HG03442 (cell line): ENCODE measurements at regions not wholly inside any gene's neighbourhood (a gene's known extent, or its start where the extent isn't known, plus 50 kb on each side); places are given as distances from the start of the nearest gene placed in this dataset.
A peak's percentile ranks its signal among the peaks of the same experiment; 100 is the strongest.
"Not testable (repeated sequence)": the region's sequence is repeated elsewhere in the genome, so short reads cannot be mapped to it uniquely, and the experiment has no call there.

ENCODE experiments used
- ATAC-seq: cut with Tn5 transposase; IDR thresholded peaks from one replicate; pipeline ENCODE4 v1.9.1; 2021; ENCODE audit warnings: mild to moderate bottlenecking, moderate library complexity; ENCODE audit not compliant: unreplicated experiment

DNA sequence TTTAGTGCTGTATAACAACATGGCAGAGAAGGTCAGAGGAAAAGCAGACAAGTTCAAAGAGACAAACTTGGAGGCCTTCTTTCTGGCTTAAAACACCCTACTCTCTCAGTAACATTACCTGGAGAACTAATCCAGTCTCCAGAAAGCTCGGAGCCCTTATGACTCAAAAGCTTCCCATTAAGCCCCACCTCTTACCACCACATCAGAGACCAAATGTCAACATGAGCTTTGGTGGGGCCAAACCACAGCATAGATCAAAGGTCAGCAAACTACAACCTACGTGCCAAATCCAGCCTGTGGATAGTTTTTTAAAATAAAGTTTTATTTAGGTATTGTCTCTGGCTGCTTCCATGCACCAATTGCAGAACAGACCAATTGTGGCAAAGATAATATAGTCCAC, 589.9 kb downstream of the DNAH5 start:
- ATAC-seq: no peak

DNA sequence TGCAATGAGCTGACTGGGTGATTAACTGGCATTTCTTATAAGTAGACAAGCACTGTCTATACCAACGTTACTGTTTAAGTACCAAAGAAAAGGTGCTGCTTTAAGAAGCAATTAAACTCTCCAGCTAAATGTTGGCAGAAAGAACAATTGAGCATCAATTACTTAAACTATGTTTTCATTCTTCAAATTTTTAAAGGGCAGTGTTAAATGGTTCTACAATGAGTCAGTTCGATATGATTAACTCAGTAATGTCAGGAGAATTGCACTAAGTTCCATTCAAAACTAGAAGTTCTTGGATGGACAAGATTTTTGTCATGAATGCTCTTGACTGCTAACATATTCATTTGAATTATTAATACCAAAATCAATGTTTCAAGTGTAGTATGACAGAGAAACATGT, 593.7 kb downstream of the DNAH5 start:
- no peak for ATAC-seq

DNA sequence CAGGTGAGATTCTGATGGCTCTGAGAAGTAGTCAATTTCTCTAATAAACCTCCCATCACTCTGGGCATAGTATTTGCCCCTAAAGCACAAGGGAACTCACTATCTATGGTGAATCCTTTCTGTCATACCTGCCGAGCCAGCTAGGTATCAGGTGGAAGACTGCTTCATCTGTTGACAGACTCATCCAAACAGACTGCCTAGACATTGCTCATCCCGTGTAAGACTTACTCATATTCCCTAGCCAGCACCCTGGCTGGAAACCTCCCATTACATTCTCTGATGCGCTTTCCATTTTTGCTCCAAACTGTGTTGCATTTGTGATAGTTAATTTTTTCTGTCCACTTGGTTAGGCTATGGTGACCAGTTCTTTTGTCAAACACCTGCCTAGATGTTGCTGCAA, 595.9 kb downstream of the DNAH5 start:
- ATAC-seq: no peak

DNA sequence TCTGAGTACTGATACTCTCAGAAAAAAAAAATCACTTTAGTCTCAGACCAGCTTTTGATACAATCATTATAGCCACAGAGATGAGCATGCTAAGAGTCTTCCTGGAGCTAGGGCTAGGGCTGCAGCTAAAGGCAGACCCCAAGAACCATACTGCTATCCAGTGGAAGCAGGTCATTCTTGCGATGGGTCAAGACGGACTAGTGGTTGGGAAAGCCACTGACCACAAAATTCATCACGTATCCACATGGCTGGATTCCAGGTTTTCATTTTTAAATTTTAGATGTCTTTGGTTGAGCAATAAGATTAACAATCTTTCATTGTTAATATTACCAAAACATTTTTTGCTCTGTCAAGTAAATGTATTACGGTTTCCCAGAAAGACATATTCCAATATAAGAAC, 598.1 kb downstream of the DNAH5 start:
- ATAC-seq: no peak

DNA sequence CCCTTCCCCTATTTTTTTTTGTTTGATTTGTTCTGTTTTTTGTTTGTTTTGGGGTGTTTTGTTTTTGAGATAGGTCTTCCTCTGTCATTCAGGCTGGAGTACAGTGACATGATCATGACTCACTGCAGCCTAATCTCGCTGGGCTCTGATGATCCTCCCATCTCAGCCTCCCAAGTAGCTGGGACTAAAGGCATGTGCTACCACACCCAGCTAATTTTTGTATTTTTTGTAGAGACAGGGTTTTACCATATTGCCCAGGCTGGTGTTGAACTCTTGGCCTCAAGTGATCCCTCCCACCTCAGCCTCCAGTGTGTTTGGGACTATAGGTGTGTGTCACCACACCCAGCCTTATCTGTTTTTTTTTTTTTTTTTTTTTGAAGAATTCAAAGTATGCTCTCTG, 605.4 kb downstream of the DNAH5 start:
- no peak for ATAC-seq

DNA sequence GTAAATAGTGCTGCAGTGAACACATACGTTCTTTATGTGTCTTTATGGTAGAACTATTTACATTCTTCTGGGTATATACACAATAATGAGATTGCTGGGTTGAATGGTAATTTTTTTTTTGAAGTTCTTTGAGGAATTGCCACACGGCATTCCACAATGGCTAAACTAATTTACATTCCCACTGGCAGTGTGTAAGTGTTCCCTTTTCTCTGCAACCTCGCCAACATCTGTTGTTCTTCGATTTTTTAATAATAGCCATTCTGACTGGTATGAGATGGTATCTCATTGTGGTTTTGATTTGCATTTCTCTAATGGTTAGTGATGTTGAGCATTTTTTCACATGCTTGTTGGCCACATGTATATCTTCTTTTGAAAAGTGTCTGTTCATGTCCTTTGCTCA, 609.5 kb downstream of the DNAH5 start:
- not testable (repeated sequence) for ATAC-seq

DNA sequence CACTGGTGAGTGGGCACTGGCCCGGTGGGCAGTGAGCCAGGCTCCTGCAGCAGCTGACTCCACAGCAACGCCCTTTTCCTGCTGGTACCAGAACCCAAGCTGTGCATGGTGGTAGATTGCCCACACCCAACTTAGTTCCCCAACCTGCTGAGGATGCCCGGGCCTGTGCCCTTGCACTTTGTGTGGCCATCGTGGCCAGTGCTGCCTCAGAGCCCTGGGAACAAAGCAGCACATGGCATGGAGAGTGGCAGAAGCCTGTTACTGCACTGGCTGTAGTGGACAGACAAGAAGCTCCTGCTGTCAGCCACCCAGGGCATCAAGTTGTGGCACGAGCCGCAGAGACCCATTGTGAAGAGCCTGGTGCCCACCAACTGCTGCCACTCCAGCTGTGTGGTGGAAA, 612.9 kb downstream of the DNAH5 start:
- no peak for ATAC-seq

DNA sequence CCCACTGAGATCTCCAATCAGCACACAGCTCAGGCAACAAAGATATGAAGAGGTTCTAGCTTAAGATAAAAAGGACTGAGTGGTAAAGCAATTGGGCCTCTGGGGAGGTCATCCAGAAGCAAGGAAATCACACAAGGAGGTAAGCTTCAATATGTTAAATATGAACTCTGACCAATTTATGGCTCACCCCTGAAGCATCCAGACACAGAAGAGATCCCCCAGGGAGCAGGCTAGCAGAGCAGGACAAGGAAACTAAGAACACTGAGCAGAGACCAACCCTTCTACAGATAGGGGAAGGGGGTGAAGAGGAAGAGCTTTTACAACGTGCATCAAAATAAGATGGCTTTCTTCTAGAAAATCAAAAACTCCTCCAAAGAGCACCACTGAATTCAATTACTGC, 616.2 kb downstream of the DNAH5 start:
- no peak for ATAC-seq

DNA sequence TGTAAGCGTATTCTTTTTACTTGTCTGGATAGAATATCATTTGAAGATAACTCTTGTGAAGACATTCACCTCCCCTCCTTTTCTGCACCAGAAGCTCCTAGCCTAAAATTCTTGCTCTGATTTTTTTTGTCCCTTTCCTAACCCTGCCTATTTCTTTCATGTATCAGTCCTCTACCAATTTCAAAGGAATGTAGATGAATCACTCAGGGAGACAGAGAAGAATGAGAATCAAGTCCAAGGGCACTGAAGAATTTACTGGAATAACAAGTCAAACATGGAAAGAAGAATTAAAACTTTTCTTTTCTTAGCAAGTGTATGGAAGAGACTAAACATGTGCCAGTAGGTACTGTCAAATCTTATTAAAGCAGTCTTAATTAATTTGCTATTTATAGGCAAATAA, 618.7 kb downstream of the DNAH5 start:
- no peak for ATAC-seq

DNA sequence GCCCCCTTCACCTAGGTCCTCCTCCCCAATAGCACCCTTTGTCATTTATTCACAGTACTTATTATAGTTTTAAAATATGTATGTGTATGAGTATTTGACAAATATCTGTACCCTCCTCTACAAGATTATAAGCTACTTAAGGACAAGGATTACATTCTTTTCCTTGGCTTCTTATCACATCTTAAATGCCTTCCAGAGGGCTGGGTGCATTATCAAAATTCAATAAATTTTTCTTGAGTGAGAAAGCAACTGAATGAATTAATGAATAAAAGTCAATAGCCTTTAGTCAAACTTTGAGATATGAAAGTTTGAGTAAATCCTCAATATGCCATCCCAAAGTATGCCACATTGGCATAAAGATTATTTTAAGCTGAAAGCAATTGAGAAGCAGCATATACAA, 621.7 kb downstream of the DNAH5 start:
- no peak for ATAC-seq

DNA sequence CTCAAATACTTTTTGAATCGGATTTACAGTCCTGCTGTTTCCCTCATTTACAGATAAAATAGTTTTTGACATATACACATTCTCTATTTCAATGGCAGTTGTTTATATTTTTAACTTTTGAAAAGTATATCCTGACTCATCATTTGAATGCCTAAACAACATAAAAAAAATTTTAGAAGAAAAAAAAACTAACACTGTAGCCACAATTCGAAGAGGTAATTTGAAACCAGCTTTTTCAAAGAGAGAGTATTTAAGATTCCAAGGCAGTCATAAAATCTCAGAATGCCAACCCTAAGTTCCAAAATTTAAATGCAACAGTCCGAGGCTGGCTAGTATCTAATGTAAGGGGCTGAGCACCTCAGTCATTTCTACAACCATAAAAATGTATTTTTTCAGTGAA, 626.8 kb downstream of the DNAH5 start:
- no peak for ATAC-seq

DNA sequence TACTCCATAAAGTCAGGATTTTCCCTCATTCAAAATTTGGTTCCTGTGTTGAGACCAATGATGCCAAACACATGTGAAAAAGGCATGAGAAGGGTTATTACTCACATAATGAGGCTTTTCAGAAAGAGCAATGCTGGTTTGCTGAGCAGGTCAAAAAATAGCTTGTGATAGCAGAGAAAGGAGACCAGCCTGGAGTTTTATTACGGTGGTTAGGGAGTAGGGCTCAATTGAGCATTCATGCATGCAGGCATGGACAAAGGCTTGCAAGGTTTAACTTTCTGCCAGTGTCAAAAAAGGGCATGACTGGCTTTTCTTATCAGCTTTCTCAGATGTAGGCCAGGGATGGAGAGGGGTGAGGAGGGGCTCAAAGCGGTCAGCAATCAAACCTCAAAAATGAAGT, 628.3 kb downstream of the DNAH5 start:
- no peak for ATAC-seq

DNA sequence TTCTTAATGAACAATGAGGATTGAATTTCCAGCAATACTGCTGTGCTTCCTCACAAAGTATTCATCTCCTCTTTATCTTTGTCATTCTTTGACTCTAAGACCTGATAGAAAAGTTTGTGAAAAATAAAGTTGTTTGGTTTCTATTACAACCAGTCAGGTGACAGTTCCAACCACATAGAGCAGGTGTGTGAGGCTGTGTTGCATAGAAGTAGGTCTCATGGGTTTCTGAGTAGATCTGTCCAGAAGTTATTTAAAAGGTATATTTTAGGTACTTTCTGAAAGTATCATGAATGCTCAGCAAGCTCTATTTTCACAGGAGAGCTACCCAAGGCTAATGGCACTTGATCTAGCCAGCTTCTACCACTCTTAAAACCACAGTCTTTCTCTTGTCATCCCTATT, 637.0 kb downstream of the DNAH5 start:
- ATAC-seq: no peak

DNA sequence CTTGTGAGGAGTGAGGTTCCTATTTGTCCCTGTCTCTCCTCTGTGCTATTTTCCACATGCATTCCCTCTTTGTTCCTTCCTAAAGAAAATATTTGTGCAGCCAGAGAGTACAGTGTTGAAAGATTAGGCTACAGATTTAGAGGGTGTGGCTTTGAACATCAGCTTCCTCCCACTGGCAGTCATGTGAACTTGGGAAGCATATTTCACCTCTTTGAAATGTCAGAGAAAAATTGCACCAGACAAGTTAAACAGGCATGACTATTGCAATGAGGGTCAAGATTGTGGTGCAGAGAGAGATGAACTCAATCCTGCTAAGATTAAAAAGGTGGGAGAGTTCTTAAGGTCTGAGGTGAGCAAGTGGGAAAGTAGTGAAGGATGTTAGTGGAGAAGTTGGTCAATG, 641.0 kb downstream of the DNAH5 start:
- ATAC-seq: no peak

DNA sequence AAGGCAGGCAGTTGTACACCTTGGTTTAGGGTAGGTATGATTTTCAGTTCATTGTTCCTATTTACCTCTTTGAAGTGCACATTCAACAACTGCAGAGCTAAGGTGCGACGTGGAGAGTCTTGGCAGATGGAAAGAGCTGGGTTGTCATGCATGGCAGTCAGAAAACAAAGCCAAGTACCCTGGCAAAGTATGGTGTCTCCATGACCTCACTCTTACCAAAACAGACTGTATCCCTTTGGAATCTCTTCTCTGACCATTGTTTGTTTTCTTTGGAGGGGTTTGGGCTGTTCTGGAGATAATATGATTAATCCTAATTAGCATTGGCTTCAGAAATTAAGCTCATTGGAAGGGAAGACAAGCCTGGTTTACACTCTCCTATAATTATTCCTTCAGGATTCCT, 665.7 kb downstream of the DNAH5 start:
- no peak for ATAC-seq

DNA sequence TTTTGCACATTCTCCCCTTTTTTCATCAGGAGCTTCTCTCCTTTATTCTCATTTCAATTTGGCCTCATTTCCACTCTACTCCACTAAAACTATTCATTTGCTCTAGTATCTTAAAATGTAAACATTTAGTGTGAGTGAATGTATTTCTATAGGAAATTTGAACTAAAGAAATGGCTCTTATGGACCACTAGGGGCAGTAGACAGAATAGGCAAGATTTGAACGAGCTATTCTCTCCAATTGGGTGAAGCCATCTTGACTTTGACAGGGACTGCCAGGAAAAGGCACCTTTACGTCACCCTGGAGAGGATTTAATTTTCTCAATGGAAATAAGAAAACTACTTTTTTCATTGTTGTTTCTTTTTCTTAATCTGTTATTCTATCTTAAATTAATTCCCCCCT, 666.3 kb downstream of the DNAH5 start:
- no peak for ATAC-seq

DNA sequence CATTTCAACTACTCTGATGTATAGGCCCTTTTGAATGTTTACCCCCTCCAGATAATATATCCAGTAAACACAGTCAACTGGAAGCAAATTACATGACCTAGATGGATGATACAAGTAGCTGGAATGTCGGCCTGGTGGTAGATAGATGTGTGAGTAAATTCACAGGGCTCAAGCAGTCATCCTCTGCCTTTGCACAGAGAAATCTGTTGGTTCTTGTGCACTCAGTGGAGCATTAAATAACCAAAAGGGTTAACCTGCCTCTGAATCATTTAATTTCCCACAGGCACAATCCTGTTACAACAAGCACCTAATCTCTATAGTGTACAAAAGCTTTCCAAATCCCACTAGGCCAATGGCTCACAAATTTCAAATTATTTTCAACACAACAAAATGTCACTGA, 668.3 kb downstream of the DNAH5 start:
- no peak for ATAC-seq

DNA sequence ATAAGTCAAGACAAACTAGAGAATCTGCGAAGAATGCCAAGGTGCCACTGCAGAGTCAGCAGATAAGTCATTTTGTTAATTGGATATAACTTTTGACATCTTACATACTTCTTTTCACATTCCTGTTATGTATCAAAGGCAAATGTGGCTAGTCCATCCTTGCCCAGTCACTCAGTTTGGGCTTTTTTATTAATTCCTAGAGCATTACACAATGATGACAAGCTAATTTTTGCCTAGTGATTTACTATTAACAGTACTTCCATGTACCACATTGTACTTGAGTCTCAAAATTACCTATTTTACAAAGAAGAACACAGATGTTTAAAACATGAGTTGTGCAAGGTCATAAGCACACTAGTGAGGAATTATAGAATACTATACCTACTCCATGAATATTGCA, 680.8 kb downstream of the DNAH5 start:
- ATAC-seq: no peak

DNA sequence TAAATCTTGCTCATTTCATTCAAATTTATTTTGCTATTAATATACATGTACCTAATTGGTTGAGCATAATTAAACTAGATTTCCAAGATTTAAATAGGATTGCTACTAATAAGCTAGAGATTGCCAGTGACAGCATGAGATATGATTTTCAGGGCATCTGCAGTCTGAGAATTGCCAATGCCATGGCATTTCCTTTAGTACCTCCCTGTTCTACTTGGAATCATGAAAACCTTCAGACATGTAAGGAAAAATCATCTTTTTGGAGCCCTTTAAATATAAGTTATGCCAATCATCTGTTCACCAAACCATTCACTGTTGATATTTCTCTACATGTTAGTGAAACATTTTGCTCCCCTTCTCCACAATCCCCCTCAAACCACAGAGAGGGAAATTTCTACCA, 691.4 kb downstream of the DNAH5 start:
- no peak for ATAC-seq

DNA sequence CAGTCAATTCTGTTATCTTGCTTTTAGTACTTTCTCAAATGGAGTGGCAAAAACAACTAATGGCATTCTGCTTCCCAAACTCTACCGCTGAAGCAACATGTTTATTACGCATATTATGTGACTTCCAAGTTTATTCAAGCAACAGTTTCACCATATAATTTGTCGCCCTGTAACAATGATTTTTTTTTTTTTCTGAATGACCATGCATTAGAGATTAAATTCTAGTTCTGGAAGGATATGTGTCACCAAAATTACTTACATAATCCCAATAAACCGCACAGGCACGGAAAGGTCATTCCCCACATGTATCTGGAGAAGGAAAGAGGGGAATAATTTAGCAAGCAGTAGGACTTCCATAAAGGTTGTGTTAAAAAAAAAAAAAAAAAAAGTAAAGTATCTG, 691.8 kb downstream of the DNAH5 start:
- ATAC-seq: no peak

DNA sequence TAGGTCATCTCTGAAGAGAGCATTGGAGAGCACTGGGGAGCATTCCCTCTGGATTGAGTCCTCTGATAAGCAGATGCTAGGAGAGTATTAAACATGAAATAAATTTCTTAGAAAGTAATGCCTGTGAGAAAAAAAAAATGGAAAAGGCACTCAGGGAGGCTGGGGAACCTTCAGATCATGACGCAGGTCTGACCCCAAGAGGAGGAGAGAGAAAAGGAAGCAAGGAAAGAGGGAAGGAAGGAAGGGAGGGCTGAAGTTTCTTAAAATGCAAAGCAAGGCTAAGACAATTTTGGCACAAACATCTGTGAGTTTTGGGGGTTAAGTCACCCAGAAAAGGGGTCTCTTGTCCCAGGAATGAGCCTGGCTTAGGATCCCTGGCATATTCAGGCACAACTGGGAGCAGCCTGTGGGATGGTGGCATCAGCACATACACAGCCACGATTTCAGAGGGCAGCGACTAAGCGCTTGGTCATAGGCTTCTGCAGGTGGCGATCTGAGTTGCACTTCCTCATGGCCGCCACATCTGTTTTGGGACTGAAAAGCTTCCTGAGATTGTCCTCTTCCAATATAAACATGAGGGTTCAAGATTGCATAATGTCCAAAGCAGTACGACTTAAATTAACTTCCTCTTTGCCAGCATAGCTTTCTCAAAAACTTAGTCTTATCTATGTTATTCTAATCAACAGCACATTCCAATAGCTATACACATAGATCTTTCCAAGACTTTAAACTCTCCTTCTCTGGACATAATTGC, 692.7 kb downstream of the DNAH5 start:
- ATAC-seq: no peak

DNA sequence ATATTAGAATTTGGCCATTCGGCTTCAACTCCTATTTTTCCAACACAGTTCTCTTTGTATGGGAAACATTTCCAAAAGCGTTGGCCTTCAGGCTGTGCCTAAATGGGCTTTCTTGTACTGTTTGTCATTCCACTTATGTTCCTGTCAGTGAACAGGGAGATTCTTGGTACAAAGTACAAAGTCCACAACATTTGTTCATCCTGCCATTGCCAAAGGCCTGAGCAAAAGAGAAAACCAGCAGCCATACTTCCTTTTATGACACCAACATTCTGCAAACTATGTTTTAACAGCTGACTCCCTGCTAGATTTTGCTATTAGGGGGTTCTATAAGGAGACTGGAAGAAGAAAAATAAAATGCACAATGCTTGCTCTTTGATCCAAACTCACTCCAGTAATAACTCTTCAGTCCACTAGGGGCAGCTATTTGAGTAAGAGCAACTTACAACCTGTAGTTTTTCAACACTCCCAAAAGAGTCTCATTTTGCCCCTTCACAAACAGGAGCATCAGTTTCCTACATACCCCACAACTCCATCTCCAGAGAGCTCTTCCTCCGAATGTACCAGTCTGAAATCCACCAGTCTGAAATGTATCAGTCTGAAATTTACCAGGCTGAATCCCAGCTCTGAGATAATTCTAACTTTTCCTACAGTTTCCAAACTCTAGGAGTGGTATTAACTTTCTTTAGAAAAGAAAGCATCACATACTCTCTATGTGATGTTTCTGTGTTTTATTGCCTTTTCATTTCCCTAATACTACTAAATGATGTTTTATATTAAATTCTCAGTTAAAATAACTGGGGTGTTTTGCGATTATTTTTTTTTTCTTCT, 693.8 kb downstream of the DNAH5 start:
- ATAC-seq: peak; percentile 72

DNA sequence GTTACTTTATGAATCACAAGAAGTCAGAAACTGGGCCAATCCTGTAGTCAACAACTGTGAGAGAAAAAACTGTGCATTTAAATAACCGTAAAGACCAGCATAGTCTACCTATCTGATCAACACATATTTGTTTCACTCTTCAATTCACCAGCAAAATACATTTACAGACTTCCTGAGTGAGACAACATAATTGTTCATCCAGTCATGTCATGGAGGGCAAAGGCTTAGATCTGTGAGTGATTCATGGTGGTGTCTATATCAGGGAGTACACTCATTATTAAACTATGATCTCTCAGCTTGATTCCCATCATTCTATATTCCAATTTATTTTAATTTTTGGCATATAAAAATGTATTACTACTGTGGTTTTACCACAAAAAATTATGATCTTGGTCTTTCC, 694.6 kb downstream of the DNAH5 start:
- no peak for ATAC-seq
